Suppressor macrophage (primary cell): ENCODE measurements at regions not wholly inside any gene's neighbourhood (a gene's known extent, or its start where the extent isn't known, plus 50 kb on each side); places are given as distances from the start of the nearest gene placed in this dataset.

ENCODE experiments used
- DNase-seq, 4 experiments: peaks; one replicate each; pipeline ENCODE4 v3.0.0-alpha.2; 2020 to 2022

GRCh38 chr1:192238421-192238820, 78.4 kb upstream of the RGS21 start:
- peak in 1 of 4 experiments; percentile 10 for DNase-seq

- no peak for DNase-seq
These were observed 73.1 kb upstream of the RGS21 start for GRCh38 chr1:192243721-192244120.

GRCh38 chr1:192251735-192252134, 65.1 kb upstream of the RGS21 start:
- no peak for DNase-seq

- no peak for DNase-seq
These were observed 64.0 kb upstream of the RGS21 start for GRCh38 chr1:192252776-192253175.

GRCh38 chr1:192256674-192257334, 60.0 kb upstream of the RGS21 start:
- no peak for DNase-seq

- no peak for DNase-seq
These were observed 56.7 kb upstream of the RGS21 start for GRCh38 chr1:192260076-192260475.

GRCh38 chr1:192261476-192261875, 55.3 kb upstream of the RGS21 start:
- DNase-seq, result no peak

GRCh38 chr1:192263436-192263835, 53.4 kb upstream of the RGS21 start:
- peak; percentile 26 to 60 (median 45) for DNase-seq

- no peak for DNase-seq
These were observed 51.1 kb upstream of the RGS21 start for GRCh38 chr1:192265516-192266173.

GRCh38 chr1:192266645-192267044, 50.1 kb upstream of the RGS21 start:
- DNase-seq, result no peak
